ENCODE measurements at regions not wholly inside any gene's neighbourhood (a gene's known extent, or its start where the extent isn't known, plus 50 kb on each side); places are given as distances from the start of the nearest gene placed in this dataset.
"Not testable (repeated sequence)": the region's sequence is repeated elsewhere in the genome, so short reads cannot be mapped to it uniquely, and the experiment has no call there.

DNA sequence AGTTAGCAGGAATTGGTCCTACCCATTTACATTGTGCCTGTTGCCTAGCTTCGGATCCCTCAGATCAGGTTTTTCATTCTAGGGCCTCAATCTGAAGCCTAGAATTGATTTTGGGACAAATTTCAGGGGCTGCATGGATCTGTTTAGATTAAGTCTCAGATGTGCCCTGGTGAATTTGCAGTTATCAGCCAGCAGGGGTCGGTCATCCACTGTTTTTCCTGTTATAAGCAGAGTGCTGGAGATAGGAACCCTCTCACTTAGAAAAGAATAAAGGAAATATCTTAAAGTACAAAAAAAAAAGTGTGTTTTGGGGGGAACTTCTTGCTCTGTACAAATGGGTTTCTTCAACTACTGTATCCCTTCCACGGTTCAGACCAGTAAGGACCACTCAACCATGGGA is 212.5 kb downstream of the BCHE start:
- DNase-seq: no peak

GRCh38 chr3:165622356-165622755 is 214.9 kb downstream of the BCHE start:
- DNase-seq: no peak

DNA sequence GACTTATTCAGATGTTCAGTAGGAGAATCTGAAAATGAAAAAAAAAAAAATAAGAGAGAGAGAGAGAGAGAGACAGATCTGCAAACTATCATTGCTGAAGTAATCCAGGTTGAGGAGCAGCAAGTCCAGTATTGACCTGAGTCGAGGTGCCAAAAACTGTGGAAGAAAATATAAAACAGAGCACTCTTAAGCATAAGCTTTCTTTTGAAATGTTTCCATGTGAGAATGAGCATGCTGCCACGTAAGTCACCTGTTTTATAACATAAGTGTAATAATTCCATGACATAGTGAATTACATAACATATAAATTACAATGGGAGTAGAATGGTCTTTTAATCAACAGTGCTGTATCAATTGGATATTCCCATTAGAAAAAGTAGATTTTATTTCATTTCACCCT is 218.2 kb downstream of the BCHE start:
- DNase-seq: no peak

GRCh38 chr3:165617134-165617533 is 220.1 kb downstream of the BCHE start:
- no peak for DNase-seq

- DNase-seq: no peak
Measured at GRCh38 chr3:165614337-165614736, 222.9 kb downstream of the BCHE start.

GRCh38 chr3:165613014-165613413 is 224.2 kb downstream of the BCHE start:
- no peak for DNase-seq

DNA sequence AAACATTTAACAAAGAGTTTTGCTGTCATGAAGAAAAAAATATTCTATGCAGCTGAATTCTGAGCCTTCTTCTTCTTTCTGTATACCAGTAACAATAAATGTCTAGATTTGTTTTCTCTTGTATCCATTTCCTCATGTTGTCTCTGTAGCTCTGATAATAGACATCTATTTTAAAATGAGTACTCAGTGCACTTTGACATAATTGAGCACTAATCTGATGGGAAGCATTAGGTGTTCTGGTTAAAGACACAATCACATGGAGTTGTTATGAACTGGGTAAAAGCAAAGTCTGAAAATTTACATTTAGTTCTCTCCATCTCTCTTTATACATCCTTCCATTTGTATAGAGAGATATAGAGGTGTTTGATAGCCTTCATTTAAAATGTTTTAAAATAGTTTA is 230.0 kb downstream of the BCHE start:
- no peak for DNase-seq

DNA sequence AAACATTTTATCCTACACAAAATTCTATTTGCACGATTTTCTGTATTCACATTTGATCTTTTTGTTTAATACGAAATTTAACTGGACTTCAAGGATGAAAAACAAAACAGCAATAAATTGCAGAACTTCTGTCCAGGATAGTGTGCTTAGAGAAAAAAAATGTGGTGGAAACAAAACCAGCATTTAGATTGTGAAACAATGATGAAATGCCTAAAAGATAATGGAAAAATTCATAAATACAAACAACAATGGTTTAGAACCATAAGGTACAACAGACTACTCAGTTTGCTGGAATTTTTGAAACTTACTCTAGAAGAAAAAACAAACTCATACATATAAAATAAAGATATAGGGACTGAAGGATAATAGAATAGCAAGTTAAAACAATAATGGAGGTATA is 234.0 kb downstream of the BCHE start:
- DNase-seq: no peak

DNA sequence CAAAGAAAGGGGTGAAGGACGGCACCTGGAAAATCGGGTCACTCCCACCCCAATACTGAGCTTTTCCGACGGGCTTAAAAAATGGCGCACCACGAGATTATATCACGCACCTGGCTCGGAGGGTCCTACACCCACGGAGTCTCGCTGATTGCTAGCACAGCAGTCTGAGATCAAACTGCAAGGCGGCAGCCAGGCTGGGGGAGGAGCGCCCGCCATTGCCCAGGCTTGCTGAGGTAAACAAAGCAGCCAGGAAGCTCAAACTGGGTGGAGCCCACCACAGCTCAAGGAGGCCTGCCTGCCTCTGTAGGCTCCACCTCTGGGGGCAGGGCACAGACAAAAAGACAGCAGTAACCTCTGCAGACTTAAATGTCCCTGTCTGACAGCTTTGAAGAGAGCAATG is 264.7 kb downstream of the BCHE start:
- DNase-seq: not testable (repeated sequence)

GRCh38 chr3:165568907-165569462 is 268.2 kb downstream of the BCHE start:
- DNase-seq: no peak

- no peak for DNase-seq
Measured at GRCh38 chr3:165555785-165556184, 281.4 kb downstream of the BCHE start.

- no peak for DNase-seq
Measured at GRCh38 chr3:165553371-165553770, 283.9 kb downstream of the BCHE start.

GRCh38 chr3:165549665-165550064 is 287.6 kb downstream of the BCHE start:
- no peak for DNase-seq

DNA sequence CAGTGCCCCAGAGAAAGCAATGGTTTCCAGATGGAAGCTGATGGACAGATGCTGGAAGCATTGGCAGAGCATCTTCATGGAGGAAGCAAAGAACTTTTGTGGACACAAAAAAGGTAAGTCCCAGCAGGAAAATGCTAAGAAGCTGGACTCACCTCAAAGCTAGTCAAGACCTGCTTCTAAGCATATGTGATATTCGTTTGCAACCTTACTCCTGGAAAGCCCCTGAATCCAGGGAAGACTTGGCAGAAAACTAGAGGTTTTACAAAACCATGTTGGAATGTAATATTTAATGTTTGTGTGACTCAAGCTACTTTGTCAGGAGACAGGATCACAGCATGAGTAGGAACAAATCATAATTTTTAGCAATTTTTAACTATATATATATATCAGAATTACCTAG is 288.2 kb downstream of the BCHE start:
- DNase-seq: no peak

- no peak for DNase-seq
Measured at GRCh38 chr3:165545059-165545458, 292.2 kb downstream of the BCHE start.

GRCh38 chr3:165544432-165544831 is 292.8 kb downstream of the BCHE start:
- DNase-seq: no peak

DNA sequence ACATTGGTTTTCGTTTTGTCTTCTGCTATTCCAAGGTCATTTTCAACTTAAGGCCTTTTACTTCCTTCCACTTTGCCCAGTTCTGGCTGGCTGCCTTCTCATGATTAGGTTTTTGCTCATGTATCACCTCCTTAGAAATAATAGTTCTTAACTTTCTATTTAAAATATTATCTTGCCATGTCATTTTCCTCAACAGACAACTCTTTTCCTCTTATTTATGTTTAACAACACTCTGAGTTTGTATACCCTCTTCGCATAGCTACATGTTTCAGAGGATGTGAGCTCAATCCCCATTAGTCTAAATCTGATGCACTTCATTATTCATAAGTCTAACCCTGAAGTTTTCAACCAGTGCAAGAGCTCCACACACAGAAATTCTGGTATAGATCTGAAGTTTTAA is 299.1 kb downstream of the BCHE start:
- no peak for DNase-seq

DNA sequence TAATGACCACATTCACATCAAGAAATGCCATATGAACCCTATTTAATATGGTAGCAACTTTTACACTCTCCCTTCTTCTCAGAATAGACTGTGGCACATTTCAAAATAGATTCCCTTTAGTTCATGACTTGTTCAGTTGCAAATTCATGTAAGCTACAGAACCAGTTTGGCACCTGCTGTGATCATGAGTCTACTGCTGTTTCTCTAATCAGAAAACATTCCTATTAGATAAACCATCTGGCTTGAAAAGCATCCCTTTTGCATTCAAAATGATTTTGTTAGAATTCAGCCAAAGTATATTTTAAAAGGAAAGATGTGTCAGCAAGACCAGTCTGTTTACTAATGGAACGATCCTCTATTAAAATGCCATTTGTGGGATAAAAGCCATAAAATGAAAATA is 304.4 kb downstream of the BCHE start:
- no peak for DNase-seq

DNA sequence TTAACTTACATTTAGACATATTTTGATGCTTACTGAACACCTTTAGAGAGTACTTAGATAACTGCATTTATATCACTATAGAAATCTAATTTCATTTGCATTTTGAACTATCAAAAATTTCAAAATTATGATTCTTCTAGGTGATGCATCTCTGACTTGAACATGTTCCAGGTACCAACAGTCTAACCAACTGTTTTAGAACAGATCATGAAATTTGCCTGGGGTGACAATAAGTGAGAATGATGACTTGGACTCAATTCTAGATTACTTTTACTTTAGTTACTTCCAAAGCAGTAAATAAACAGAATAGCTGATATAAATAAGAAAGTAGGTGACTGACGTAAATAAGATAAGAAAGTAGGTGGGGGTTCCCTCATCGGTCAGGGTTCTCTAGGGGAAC is 307.8 kb downstream of the BCHE start:
- no peak for DNase-seq

- DNase-seq: no peak
Measured at GRCh38 chr3:165526367-165526766, 310.9 kb downstream of the BCHE start.

GRCh38 chr3:165523801-165524200 is 313.4 kb downstream of the BCHE start:
- DNase-seq: no peak

DNA sequence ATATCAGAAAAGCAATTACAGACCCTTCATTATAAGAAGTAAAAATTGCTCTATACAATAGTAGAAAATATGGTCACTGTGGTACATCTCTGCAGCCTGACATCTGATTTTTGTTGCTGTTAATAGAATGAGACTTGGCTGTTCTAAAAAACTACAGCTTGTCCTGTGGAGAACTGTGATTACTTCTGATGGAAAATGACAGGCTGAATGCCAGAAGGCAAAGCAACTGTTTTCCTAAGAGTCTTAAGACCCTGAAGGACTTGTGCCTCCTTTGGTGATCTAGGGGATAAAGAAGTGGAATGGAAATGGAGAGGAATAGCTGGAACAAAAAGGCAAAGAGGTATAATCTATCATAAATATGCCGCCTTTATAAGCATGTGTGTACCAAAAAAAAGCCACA is 314.8 kb downstream of the BCHE start:
- no peak for DNase-seq

DNA sequence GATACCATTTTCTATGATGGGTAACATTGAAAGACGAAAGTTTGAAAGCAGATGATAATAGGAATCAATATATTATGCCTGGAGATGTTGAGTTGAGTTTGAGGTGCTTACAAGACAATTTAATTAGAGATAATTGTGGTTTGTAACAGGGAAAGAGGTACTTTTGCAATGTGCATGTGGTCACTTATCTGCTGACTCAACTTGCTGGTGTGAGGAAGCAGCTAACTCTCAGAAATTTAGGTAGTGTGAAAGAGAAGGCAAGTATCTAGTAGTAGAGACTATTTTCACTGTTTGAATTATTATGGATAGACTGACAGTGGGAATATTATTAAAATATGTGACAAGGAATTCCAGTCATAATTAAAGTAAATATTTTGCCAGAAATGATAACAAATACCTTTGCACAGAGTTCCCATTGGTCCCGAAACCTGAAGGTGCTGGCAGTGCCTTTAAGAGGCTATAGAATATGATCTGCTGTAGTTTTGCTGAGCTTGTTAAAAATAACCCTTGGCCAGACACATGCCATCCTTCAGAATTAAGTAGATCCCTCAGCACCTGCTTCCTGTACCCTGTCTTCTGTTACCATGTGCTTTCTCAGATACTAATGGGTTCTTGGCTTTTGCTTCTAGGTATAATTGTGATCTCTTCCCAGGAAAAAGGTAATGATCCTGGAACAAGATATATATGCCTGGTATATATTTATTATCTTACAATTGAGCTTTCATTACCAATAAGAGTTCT is 315.9 kb downstream of the BCHE start:
- no peak for DNase-seq

GRCh38 chr3:165519687-165520086 is 317.5 kb downstream of the BCHE start:
- DNase-seq: no peak

- no peak for DNase-seq
Measured at GRCh38 chr3:165518346-165518745, 318.9 kb downstream of the BCHE start.

Data from SIG-M5 (cell line).